SJCRH30 (cell line): ENCODE measurements at regions not wholly inside any gene's neighbourhood (a gene's known extent, or its start where the extent isn't known, plus 50 kb on each side); places are given as distances from the start of the nearest gene placed in this dataset.
A peak's percentile ranks its signal among the peaks of the same experiment; 100 is the strongest.

Experiments
- DNase-seq, 2 experiments: peaks; one replicate each; pipeline ENCODE4 v3.0.0-alpha.2; 2015 to 2020
- H3K27ac ChIP-seq: fragments of 250-450 bp; sonication (Bioruptor Pico); 2 replicates; pipeline ENCODE4 v1.5.1; 2020; ENCODE audit warnings: mild to moderate bottlenecking, moderate library complexity
- H3K27me3 ChIP-seq: fragments of 250-450 bp; sonication (Bioruptor Pico); 2 replicates; pipeline ENCODE4 v1.5.1; 2020; ENCODE audit warnings: mild to moderate bottlenecking, moderate library complexity
- H3K36me3 ChIP-seq: fragments of 250-450 bp; sonication (Bioruptor Pico); 2 replicates; pipeline ENCODE4 v1.5.1; 2020; ENCODE audit warnings: mild to moderate bottlenecking, moderate library complexity
- H3K4me1 ChIP-seq: fragments of 250-450 bp; sonication (Bioruptor Pico); 2 replicates; pipeline ENCODE4 v1.5.1; 2020; ENCODE audit warnings: mild to moderate bottlenecking, moderate library complexity
- H3K4me3 ChIP-seq: fragments of 250-450 bp; sonication (Bioruptor Pico); 2 replicates; pipeline ENCODE4 v1.5.1; 2020; ENCODE audit warnings: mild to moderate bottlenecking, moderate library complexity
- H3K9me3 ChIP-seq: fragments of 250-450 bp; sonication (Bioruptor Pico); replicated peaks from 2 replicates; pipeline ENCODE4 v1.5.1; 2020; ENCODE audit warnings: mild to moderate bottlenecking, moderate library complexity

- Histone ChIP-seq H3K9me3 (no peaks in the 10 kb centered on the region), H3K4me3 (no peak overlapping the region), H3K27me3 (no peaks in the 10 kb centered on the region), H3K27ac (no peak overlapping the region), H3K4me1 (no peaks in the 10 kb centered on the region), H3K36me3 (no peaks in the 10 kb centered on the region)
- DNase-seq = peak in 1 of 2 experiments; percentile 2
Observed at GRCh38 chrX:36436361-36436760, 516.8 kb downstream of the CFAP47 start.

GRCh38 chrX:36443007-36443406 is 523.5 kb downstream of the CFAP47 start:
- Histone ChIP-seq H3K27ac (no peak overlapping the region), H3K9me3 (no peaks in the 10 kb centered on the region), H3K4me3 (no peak overlapping the region), H3K4me1 (no peaks in the 10 kb centered on the region), H3K27me3 (no peaks in the 10 kb centered on the region), H3K36me3 (no peaks in the 10 kb centered on the region)
- no peak for DNase-seq

GRCh38 chrX:36445566-36445965 is 526.0 kb downstream of the CFAP47 start:
- no peak for DNase-seq

GRCh38 chrX:36462142-36462541 is 542.6 kb downstream of the CFAP47 start:
- no peaks in the 10 kb centered on the region for H3K36me3 ChIP-seq
- no peaks in the 10 kb centered on the region for H3K27me3 ChIP-seq
- no peak overlapping the region for H3K4me3 ChIP-seq
- no peak overlapping the region for H3K27ac ChIP-seq
- H3K4me1 ChIP-seq = no peaks in the 10 kb centered on the region
- no peak for DNase-seq
- no peaks in the 10 kb centered on the region for H3K9me3 ChIP-seq

More at GRCh38 chrX:36445566-36445965, 526.0 kb downstream of the CFAP47 start:
- Histone ChIP-seq H3K36me3 (no peaks in the 10 kb centered on the region), H3K4me1 (no peaks in the 10 kb centered on the region), H3K4me3 (no peak overlapping the region), H3K9me3 (no peaks in the 10 kb centered on the region), H3K27ac (no peak overlapping the region), H3K27me3 (no peaks in the 10 kb centered on the region)

GRCh38 chrX:36480441-36480990 is 527.6 kb upstream of the FAM47C start:
- DNase-seq = no peak
- Histone ChIP-seq H3K36me3 (no peaks in the 10 kb centered on the region), H3K9me3 (no peaks in the 10 kb centered on the region), H3K4me3 (no peak overlapping the region), H3K27ac (no peak overlapping the region), H3K27me3 (no peaks in the 10 kb centered on the region), H3K4me1 (no peaks in the 10 kb centered on the region)

GRCh38 chrX:36501169-36501702 is 506.9 kb upstream of the FAM47C start:
- no peaks in the 10 kb centered on the region for H3K4me1 ChIP-seq
- no peak overlapping the region for H3K4me3 ChIP-seq
- H3K27me3 ChIP-seq = no peaks in the 10 kb centered on the region
- no peaks in the 10 kb centered on the region for H3K36me3 ChIP-seq
- no peaks in the 10 kb centered on the region for H3K9me3 ChIP-seq
- no peak for DNase-seq
- no peak overlapping the region for H3K27ac ChIP-seq

GRCh38 chrX:36504625-36505024 is 503.5 kb upstream of the FAM47C start:
- Histone ChIP-seq H3K27ac (no peak overlapping the region), H3K36me3 (no peaks in the 10 kb centered on the region), H3K9me3 (no peaks in the 10 kb centered on the region), H3K27me3 (no peaks in the 10 kb centered on the region), H3K4me3 (no peak overlapping the region), H3K4me1 (no peaks in the 10 kb centered on the region)
- DNase-seq = no peak

GRCh38 chrX:36508042-36508441 is 500.1 kb upstream of the FAM47C start:
- Histone ChIP-seq H3K27me3 (no peaks in the 10 kb centered on the region), H3K27ac (no peak overlapping the region), H3K36me3 (no peaks in the 10 kb centered on the region), H3K9me3 (no peaks in the 10 kb centered on the region), H3K4me1 (no peaks in the 10 kb centered on the region), H3K4me3 (no peak overlapping the region)
- no peak for DNase-seq

GRCh38 chrX:36510736-36511135 is 497.4 kb upstream of the FAM47C start:
- DNase-seq = no peak
- Histone ChIP-seq H3K4me3 (no peak overlapping the region), H3K27me3 (no peaks in the 10 kb centered on the region), H3K36me3 (no peaks in the 10 kb centered on the region), H3K4me1 (no peaks in the 10 kb centered on the region), H3K9me3 (no peaks in the 10 kb centered on the region), H3K27ac (no peak overlapping the region)

- H3K36me3 ChIP-seq = no peaks in the 10 kb centered on the region
- no peaks in the 10 kb centered on the region for H3K9me3 ChIP-seq
- no peak overlapping the region for H3K4me3 ChIP-seq
- no peaks in the 10 kb centered on the region for H3K4me1 ChIP-seq
- no peak for DNase-seq
- no peak overlapping the region for H3K27ac ChIP-seq
- no peaks in the 10 kb centered on the region for H3K27me3 ChIP-seq
Observed at GRCh38 chrX:36528661-36529060, 479.5 kb upstream of the FAM47C start.

- Histone ChIP-seq H3K4me3 (no peak overlapping the region), H3K27ac (no peak overlapping the region), H3K4me1 (no peaks in the 10 kb centered on the region), H3K9me3 (no peaks in the 10 kb centered on the region), H3K36me3 (no peaks in the 10 kb centered on the region), H3K27me3 (no peaks in the 10 kb centered on the region)
- DNase-seq = no peak
Observed at GRCh38 chrX:36534900-36535299, 473.3 kb upstream of the FAM47C start.

- no peak for DNase-seq
- Histone ChIP-seq H3K4me1 (no peaks in the 10 kb centered on the region), H3K36me3 (no peaks in the 10 kb centered on the region), H3K4me3 (no peak overlapping the region), H3K27ac (no peak overlapping the region), H3K9me3 (no peaks in the 10 kb centered on the region), H3K27me3 (no peaks in the 10 kb centered on the region)
Observed at GRCh38 chrX:36543499-36543898, 464.7 kb upstream of the FAM47C start.

- H3K9me3 ChIP-seq = no peaks in the 10 kb centered on the region
Observed at GRCh38 chrX:36562986-36563385, 445.2 kb upstream of the FAM47C start.

GRCh38 chrX:36568946-36569345 is 439.2 kb upstream of the FAM47C start:
- Histone ChIP-seq H3K27ac (no peak overlapping the region), H3K36me3 (no peaks in the 10 kb centered on the region), H3K27me3 (no peaks in the 10 kb centered on the region), H3K4me3 (no peak overlapping the region), H3K9me3 (no peaks in the 10 kb centered on the region), H3K4me1 (no peaks in the 10 kb centered on the region)
- no peak for DNase-seq

More at GRCh38 chrX:36562986-36563385, 445.2 kb upstream of the FAM47C start:
- H3K4me3 ChIP-seq = no peak overlapping the region
- no peaks in the 10 kb centered on the region for H3K36me3 ChIP-seq
- H3K4me1 ChIP-seq = no peaks in the 10 kb centered on the region
- no peak overlapping the region for H3K27ac ChIP-seq
- no peaks in the 10 kb centered on the region for H3K27me3 ChIP-seq
- no peak for DNase-seq

GRCh38 chrX:36573720-36574119 is 434.4 kb upstream of the FAM47C start:
- H3K27ac ChIP-seq = no peak overlapping the region
- DNase-seq = no peak
- no peak overlapping the region for H3K4me3 ChIP-seq
- no peaks in the 10 kb centered on the region for H3K27me3 ChIP-seq
- H3K4me1 ChIP-seq = no peaks in the 10 kb centered on the region
- no peaks in the 10 kb centered on the region for H3K9me3 ChIP-seq
- H3K36me3 ChIP-seq = no peaks in the 10 kb centered on the region

- no peaks in the 10 kb centered on the region for H3K9me3 ChIP-seq
- H3K4me1 ChIP-seq = no peaks in the 10 kb centered on the region
- no peaks in the 10 kb centered on the region for H3K36me3 ChIP-seq
- H3K4me3 ChIP-seq = no peak overlapping the region
- no peak for DNase-seq
- H3K27me3 ChIP-seq = no peaks in the 10 kb centered on the region
- H3K27ac ChIP-seq = no peak overlapping the region
Observed at GRCh38 chrX:36575670-36576069, 432.5 kb upstream of the FAM47C start.
